C4-2B (cell line): ENCODE measurements at regions not wholly inside any gene's neighbourhood (a gene's known extent, or its start where the extent isn't known, plus 50 kb on each side); places are given as distances from the start of the nearest gene placed in this dataset.
"Not testable (repeated sequence)": the region's sequence is repeated elsewhere in the genome, so short reads cannot be mapped to it uniquely, and the experiment has no call there.

Experiments
- H3K27ac ChIP-seq: fragments of 450-650 bp; 2 replicates; pipeline ENCODE4 v1.5.1; 2017
- ZFX ChIP-seq: fragments of 450-650 bp; IDR thresholded peaks from 2 replicates; pipeline ENCODE4 v1.6.1; 2017
- TF ChIP-seq, protein P1 (sequence below): fragments of 450-650 bp; conservative IDR thresholded peaks from 2 replicates; pipeline ENCODE4 v1.5.1; 2017; ENCODE audit warnings: mild to moderate bottlenecking

GRCh38 chr10:27390681-27391080 lies 113.4 kb upstream of the RAB18 start:
- TF ChIP-seq, protein P1, sequence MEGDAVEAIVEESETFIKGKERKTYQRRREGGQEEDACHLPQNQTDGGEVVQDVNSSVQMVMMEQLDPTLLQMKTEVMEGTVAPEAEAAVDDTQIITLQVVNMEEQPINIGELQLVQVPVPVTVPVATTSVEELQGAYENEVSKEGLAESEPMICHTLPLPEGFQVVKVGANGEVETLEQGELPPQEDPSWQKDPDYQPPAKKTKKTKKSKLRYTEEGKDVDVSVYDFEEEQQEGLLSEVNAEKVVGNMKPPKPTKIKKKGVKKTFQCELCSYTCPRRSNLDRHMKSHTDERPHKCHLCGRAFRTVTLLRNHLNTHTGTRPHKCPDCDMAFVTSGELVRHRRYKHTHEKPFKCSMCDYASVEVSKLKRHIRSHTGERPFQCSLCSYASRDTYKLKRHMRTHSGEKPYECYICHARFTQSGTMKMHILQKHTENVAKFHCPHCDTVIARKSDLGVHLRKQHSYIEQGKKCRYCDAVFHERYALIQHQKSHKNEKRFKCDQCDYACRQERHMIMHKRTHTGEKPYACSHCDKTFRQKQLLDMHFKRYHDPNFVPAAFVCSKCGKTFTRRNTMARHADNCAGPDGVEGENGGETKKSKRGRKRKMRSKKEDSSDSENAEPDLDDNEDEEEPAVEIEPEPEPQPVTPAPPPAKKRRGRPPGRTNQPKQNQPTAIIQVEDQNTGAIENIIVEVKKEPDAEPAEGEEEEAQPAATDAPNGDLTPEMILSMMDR = no peak
- TF ChIP-seq ZFX = no peak
- no peak overlapping the region for H3K27ac ChIP-seq

- TF ChIP-seq, protein P1 = no peak
- TF ChIP-seq ZFX = no peak
- no peak overlapping the region for H3K27ac ChIP-seq
Measured at GRCh38 chr10:27388761-27389399, 115.2 kb upstream of the RAB18 start.

GRCh38 chr10:27383595-27384542 lies 120.2 kb upstream of the RAB18 start:
- no peak for TF ChIP-seq ZFX
- TF ChIP-seq, protein P1 = no peak
- H3K27ac ChIP-seq = no peak overlapping the region

GRCh38 chr10:27382176-27382575 lies 121.9 kb upstream of the RAB18 start:
- TF ChIP-seq ZFX = no peak
- TF ChIP-seq, protein P1 = no peak
- no peak overlapping the region for H3K27ac ChIP-seq

DNA sequence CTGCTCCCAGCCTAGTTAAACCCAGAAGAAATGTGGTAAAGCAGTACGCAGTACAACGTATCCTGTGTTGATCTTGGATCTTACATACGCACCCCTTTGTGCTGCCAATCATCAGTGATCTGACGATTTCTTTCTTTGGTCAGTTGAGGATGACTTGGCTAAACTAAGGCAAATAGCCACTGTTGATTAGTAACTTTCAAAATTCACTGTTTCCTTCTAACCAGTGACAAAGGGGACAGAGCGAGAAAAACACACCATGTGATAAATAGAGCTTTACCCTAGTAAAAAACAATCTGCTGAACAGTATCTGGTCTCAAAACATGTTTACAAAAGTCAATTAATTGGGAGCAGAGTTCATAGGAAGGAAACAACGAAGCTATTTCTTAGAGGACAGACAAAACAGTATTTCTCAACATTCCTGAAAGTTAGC lies 123.2 kb upstream of the RAB18 start:
- TF ChIP-seq ZFX = no peak
- TF ChIP-seq, protein P1 = no peak
- no peak overlapping the region for H3K27ac ChIP-seq

GRCh38 chr10:27379041-27379440 lies 125.1 kb upstream of the RAB18 start:
- not testable (repeated sequence) for H3K27ac ChIP-seq

DNA sequence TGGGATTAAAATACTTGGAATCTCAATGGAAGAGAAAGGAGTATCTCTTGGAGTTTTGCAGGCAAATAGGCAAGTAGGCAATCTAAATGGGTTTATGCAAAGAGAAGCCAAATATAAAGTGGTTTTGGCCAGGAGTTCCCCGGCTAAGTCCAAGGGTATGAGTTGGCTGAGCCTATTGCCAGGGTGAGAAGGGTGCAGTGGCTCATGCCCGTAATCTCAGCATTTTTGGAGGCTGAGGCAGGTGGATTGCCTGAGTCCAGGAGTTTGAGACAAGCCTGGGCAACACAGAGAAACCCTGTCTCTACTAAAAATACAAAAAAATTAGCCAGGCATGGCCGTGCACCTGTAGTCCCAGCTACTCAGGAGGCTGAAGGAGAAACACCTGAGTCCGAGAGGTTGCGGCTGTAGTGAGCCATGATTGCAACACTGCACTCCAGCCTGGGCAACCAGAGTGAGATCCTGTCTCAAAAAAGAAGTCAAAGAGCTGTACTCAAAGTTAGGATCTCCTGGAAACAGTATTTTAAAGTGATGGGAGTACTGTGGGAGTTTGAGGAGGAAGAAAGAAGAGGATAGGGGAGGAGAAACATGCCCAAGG lies 130.4 kb upstream of the RAB18 start:
- H3K27ac ChIP-seq = no peak overlapping the region
- no peak for TF ChIP-seq ZFX
- TF ChIP-seq, protein P1 = no peak
